Liver (tissue), 8 donors: ENCODE measurements at regions not wholly inside any gene's neighbourhood (a gene's known extent, or its start where the extent isn't known, plus 50 kb on each side); places are given as distances from the start of the nearest gene placed in this dataset.

Source experiments
- DNase-seq: peaks from one replicate; pipeline ENCODE4 v3.0.0-alpha.2; 2017; ENCODE audit warnings: low spot score
- H3K27ac ChIP-seq, 2 donors: one replicate each; pipeline ENCODE4 v1.7.0; 2013; ENCODE audit warnings: inconsistent platforms in 2 of 2, low read length in 2 of 2, control low read depth in 1 of 2, low read depth in 1 of 2, mild to moderate bottlenecking in 1 of 2
- H3K27me3 ChIP-seq, 4 donors: one replicate each; pipeline versions ENCODE4 v1.6.1 to v1.7.0; 2013; ENCODE audit warnings: low read length in 3 of 4, inconsistent platforms in 1 of 4, mild to moderate bottlenecking in 1 of 4, moderate library complexity in 1 of 4; ENCODE audit not compliant: control insufficient read depth in 4 of 4, insufficient read depth in 4 of 4
- H3K36me3 ChIP-seq, 4 donors: one replicate each; pipeline versions ENCODE4 v1.6.1 to v1.7.0; 2013; ENCODE audit warnings: low read length in 3 of 4, mild to moderate bottlenecking in 3 of 4, low read depth in 1 of 4, moderate library complexity in 1 of 4; ENCODE audit not compliant: control insufficient read depth in 4 of 4, insufficient read depth in 3 of 4
- H3K4me1 ChIP-seq, 4 donors: one replicate each; pipeline versions ENCODE4 v1.6.1 to v1.7.0; 2013; ENCODE audit warnings: low read length in 3 of 4, mild to moderate bottlenecking in 3 of 4, moderate library complexity in 1 of 4; ENCODE audit not compliant: control insufficient read depth in 4 of 4, insufficient read depth in 4 of 4
- H3K4me3 ChIP-seq, 3 donors: one replicate each; pipeline versions ENCODE4 v1.6.1 to v1.7.0; 2013; ENCODE audit warnings: low read length in 3 of 3, control low read depth in 1 of 3, low read depth in 1 of 3, mild to moderate bottlenecking in 1 of 3
- H3K9ac ChIP-seq, 2 donors: one replicate each; pipeline ENCODE4 v1.7.0; 2013; ENCODE audit warnings: low read length in 2 of 2, mild to moderate bottlenecking in 2 of 2, moderate library complexity in 2 of 2, control low read depth in 1 of 2, low read depth in 1 of 2
- H3K9me3 ChIP-seq, 4 donors: one replicate each; pipeline versions ENCODE4 v1.6.1 to v1.7.0; 2013; ENCODE audit warnings: low read length in 3 of 4; ENCODE audit not compliant: control insufficient read depth in 4 of 4
- CTCF ChIP-seq: fragments of 150-350 bp; IDR thresholded peaks from 2 replicates; pipeline ENCODE4 v1.5.1; 2017; ENCODE audit warnings: improper control_type of control experiment, low read depth, low read length; ENCODE audit not compliant: missing input control
- EGR1 ChIP-seq, 2 donors: IDR thresholded peaks; 2 replicates each; pipeline ENCODE4 v1.6.1; 2016 to 2018; ENCODE audit warnings: antibody characterized with exemption in 2 of 2, low read depth in 2 of 2
- FOXA1 ChIP-seq: IDR thresholded peaks from 2 replicates; pipeline ENCODE4 v1.6.1; 2016; ENCODE audit warnings: antibody characterized with exemption
- FOXA2 ChIP-seq: IDR thresholded peaks from 2 replicates; pipeline ENCODE4 v1.6.1; 2016; ENCODE audit warnings: antibody characterized with exemption
- GABPA ChIP-seq, 2 donors: IDR thresholded peaks in 1 of 2; conservative IDR thresholded peaks in 1 of 2; 2 replicates each; pipeline ENCODE4 v1.6.1; 2016; ENCODE audit warnings: antibody characterized with exemption in 2 of 2, mild to moderate bottlenecking in 1 of 2, moderate library complexity in 1 of 2
- HNF4A ChIP-seq, 2 donors: conservative IDR thresholded peaks; 2 replicates each; pipeline ENCODE4 v1.6.1; 2016; ENCODE audit warnings: antibody characterized with exemption in 2 of 2, mild to moderate bottlenecking in 2 of 2
- HNF4G ChIP-seq: IDR thresholded peaks from 2 replicates; pipeline ENCODE4 v1.6.1; 2016; ENCODE audit warnings: antibody characterized with exemption
- JUND ChIP-seq, 2 donors: IDR thresholded peaks; 2 replicates each; pipeline ENCODE4 v1.6.1; 2016; ENCODE audit warnings: antibody characterized with exemption in 2 of 2
- NR2F2 ChIP-seq: IDR thresholded peaks from 2 replicates; pipeline ENCODE4 v1.6.1; 2016; ENCODE audit warnings: antibody characterized with exemption
- RAD21 ChIP-seq, 2 donors: IDR thresholded peaks; 2 replicates each; pipeline ENCODE4 v1.6.1; 2016; ENCODE audit warnings: antibody characterized with exemption in 2 of 2, mild to moderate bottlenecking in 2 of 2
- RXRA ChIP-seq, 2 donors: IDR thresholded peaks; 2 replicates each; pipeline ENCODE4 v1.6.1; 2017 to 2018; ENCODE audit warnings: antibody characterized with exemption in 2 of 2, mild to moderate bottlenecking in 1 of 2
- SP1 ChIP-seq: IDR thresholded peaks from 2 replicates; pipeline ENCODE4 v1.6.1; 2018; ENCODE audit warnings: antibody characterized with exemption, mild to moderate bottlenecking
- TAF1 ChIP-seq: conservative IDR thresholded peaks from 2 replicates; pipeline ENCODE4 v1.6.1; 2016; ENCODE audit warnings: antibody characterized with exemption, mild to moderate bottlenecking
- YY1 ChIP-seq: IDR thresholded peaks from 2 replicates; pipeline ENCODE4 v1.6.1; 2016; ENCODE audit warnings: antibody characterized with exemption, mild to moderate bottlenecking
- WGBS: extraction: QIAGEN DNeasy Blood & Tissue Kit; methylation state at CpG from one replicate; pipeline ENCODE4 v1.1.7; 2013; 5-methylcytosine and 5-hydroxymethylcytosine counted together
- TF ChIP-seq, protein P1 (sequence below): IDR thresholded peaks from 2 replicates; pipeline ENCODE4 v1.6.1; 2016; ENCODE audit warnings: antibody characterized with exemption
- TF ChIP-seq, protein P2 (sequence below): IDR thresholded peaks from 2 replicates; pipeline ENCODE4 v1.6.1; 2016; ENCODE audit warnings: antibody characterized with exemption
- TF ChIP-seq, protein P3 (sequence below): IDR thresholded peaks from 2 replicates; pipeline ENCODE4 v1.6.1; 2016; ENCODE audit warnings: antibody characterized with exemption, mild to moderate bottlenecking
- TF ChIP-seq, protein P4 (sequence below): IDR thresholded peaks from 2 replicates; pipeline ENCODE4 v1.6.1; 2016; ENCODE audit warnings: antibody characterized with exemption
- donor health status: healthy.
- donor health status: healthy.
- donor health status: healthy.
- donor health status: healthy.
- donor health status: healthy.

GRCh38 chr9:26483991-26484390 lies 408.6 kb downstream of the CAAP1 start:
- WGBS = 88% methylated on average over 15 of the region's 15 CpGs

More at GRCh38 chr9:26483991-26484390, 408.6 kb downstream of the CAAP1 start:
- no peaks in the 10 kb centered on the region for H3K9me3 ChIP-seq
- H3K4me1 ChIP-seq = no peaks in the 10 kb centered on the region
- H3K36me3 ChIP-seq = no peaks in the 10 kb centered on the region
- TF ChIP-seq JUND (IDR thresholded peaks at IDR 0.05) (no peak), YY1 (no peak), NR2F2 (no peak), FOXA2 (no peak), GABPA (IDR thresholded peaks at IDR 0.05 in 1 of 2, conservative IDR thresholded peaks at IDR 0.05 in 1 of 2) (no peak), HNF4G (no peak), RAD21 (IDR thresholded peaks at IDR 0.05) (no peak), RXRA (IDR thresholded peaks at IDR 0.05) (no peak), EGR1 (IDR thresholded peaks at IDR 0.05; ENCODE audit: low read depth in 2 of 2) (no peak), CTCF (no peak), TAF1 (no peak), HNF4A (conservative IDR thresholded peaks at IDR 0.05) (no peak), FOXA1 (no peak), SP1 (no peak)
- TF ChIP-seq, protein P1, sequence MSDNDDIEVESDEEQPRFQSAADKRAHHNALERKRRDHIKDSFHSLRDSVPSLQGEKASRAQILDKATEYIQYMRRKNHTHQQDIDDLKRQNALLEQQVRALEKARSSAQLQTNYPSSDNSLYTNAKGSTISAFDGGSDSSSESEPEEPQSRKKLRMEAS = no peak
- TF ChIP-seq, protein P2, sequence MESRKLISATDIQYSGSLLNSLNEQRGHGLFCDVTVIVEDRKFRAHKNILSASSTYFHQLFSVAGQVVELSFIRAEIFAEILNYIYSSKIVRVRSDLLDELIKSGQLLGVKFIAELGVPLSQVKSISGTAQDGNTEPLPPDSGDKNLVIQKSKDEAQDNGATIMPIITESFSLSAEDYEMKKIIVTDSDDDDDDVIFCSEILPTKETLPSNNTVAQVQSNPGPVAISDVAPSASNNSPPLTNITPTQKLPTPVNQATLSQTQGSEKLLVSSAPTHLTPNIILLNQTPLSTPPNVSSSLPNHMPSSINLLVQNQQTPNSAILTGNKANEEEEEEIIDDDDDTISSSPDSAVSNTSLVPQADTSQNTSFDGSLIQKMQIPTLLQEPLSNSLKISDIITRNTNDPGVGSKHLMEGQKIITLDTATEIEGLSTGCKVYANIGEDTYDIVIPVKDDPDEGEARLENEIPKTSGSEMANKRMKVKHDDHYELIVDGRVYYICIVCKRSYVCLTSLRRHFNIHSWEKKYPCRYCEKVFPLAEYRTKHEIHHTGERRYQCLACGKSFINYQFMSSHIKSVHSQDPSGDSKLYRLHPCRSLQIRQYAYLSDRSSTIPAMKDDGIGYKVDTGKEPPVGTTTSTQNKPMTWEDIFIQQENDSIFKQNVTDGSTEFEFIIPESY = no peak
- TF ChIP-seq, protein P3, sequence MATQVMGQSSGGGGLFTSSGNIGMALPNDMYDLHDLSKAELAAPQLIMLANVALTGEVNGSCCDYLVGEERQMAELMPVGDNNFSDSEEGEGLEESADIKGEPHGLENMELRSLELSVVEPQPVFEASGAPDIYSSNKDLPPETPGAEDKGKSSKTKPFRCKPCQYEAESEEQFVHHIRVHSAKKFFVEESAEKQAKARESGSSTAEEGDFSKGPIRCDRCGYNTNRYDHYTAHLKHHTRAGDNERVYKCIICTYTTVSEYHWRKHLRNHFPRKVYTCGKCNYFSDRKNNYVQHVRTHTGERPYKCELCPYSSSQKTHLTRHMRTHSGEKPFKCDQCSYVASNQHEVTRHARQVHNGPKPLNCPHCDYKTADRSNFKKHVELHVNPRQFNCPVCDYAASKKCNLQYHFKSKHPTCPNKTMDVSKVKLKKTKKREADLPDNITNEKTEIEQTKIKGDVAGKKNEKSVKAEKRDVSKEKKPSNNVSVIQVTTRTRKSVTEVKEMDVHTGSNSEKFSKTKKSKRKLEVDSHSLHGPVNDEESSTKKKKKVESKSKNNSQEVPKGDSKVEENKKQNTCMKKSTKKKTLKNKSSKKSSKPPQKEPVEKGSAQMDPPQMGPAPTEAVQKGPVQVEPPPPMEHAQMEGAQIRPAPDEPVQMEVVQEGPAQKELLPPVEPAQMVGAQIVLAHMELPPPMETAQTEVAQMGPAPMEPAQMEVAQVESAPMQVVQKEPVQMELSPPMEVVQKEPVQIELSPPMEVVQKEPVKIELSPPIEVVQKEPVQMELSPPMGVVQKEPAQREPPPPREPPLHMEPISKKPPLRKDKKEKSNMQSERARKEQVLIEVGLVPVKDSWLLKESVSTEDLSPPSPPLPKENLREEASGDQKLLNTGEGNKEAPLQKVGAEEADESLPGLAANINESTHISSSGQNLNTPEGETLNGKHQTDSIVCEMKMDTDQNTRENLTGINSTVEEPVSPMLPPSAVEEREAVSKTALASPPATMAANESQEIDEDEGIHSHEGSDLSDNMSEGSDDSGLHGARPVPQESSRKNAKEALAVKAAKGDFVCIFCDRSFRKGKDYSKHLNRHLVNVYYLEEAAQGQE = no peak
- TF ChIP-seq, protein P4, sequence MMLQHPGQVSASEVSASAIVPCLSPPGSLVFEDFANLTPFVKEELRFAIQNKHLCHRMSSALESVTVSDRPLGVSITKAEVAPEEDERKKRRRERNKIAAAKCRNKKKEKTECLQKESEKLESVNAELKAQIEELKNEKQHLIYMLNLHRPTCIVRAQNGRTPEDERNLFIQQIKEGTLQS = no peak
- DNase-seq = no peak
- no peak overlapping the region for H3K27ac ChIP-seq
- H3K27me3 ChIP-seq = no peaks in the 10 kb centered on the region
- H3K4me3 ChIP-seq = no peak overlapping the region
- H3K9ac ChIP-seq = no peak overlapping the region
